ENCODE measurements at regions not wholly inside any gene's neighbourhood (a gene's known extent, or its start where the extent isn't known, plus 50 kb on each side); places are given as distances from the start of the nearest gene placed in this dataset.

DNA sequence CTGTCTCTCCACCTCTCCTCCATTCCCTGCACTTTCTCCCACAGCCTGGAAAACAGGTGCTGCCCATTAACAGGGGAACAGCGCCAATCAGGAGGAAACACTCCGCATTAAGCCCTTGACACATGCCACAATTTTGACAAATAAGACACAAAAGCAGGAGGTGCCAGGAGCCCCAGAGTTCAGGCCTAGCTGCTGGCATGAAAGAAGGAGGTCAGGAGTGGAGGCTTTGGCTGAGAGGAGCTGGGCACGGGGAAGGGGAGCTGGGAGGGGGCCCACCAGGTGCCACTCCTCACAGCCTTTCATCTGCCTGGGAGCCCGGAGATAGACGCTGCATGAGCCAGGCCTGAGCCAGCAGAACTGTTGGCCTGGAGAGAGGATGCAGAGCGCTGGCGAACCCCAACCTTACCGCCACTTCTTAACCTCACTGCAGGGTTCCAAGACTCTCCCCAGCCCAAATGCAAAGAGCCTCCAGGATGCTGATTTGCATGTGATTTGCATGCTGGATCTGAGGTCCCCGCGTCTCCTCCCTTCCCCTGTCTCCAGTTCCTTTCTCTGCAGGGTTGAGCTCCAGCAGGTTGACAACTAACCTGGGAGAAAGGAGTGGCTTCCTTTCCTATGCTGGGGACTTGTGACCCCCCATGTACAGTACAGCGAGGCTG lies 139.8 kb upstream of the SDK2 start (continued):
- no peak for TF ChIP-seq ZNF737 (CRISPR knock-in tag; IDR thresholded peaks at IDR 0.05; ENCODE audit: borderline replicate concordance)
- no peak for TF ChIP-seq ISL2 (CRISPR knock-in tag; IDR thresholded peaks at IDR 0.05)
- TF ChIP-seq, protein P1, sequence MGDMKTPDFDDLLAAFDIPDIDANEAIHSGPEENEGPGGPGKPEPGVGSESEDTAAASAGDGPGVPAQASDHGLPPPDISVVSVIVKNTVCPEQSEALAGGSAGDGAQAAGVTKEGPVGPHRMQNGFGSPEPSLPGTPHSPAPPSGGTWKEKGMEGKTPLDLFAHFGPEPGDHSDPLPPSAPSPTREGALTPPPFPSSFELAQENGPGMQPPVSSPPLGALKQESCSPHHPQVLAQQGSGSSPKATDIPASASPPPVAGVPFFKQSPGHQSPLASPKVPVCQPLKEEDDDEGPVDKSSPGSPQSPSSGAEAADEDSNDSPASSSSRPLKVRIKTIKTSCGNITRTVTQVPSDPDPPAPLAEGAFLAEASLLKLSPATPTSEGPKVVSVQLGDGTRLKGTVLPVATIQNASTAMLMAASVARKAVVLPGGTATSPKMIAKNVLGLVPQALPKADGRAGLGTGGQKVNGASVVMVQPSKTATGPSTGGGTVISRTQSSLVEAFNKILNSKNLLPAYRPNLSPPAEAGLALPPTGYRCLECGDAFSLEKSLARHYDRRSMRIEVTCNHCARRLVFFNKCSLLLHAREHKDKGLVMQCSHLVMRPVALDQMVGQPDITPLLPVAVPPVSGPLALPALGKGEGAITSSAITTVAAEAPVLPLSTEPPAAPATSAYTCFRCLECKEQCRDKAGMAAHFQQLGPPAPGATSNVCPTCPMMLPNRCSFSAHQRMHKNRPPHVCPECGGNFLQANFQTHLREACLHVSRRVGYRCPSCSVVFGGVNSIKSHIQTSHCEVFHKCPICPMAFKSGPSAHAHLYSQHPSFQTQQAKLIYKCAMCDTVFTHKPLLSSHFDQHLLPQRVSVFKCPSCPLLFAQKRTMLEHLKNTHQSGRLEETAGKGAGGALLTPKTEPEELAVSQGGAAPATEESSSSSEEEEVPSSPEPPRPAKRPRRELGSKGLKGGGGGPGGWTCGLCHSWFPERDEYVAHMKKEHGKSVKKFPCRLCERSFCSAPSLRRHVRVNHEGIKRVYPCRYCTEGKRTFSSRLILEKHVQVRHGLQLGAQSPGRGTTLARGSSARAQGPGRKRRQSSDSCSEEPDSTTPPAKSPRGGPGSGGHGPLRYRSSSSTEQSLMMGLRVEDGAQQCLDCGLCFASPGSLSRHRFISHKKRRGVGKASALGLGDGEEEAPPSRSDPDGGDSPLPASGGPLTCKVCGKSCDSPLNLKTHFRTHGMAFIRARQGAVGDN (CRISPR knock-in tag; IDR thresholded peaks at IDR 0.05) = peak; percentile 51
- TF ChIP-seq, protein P2, sequence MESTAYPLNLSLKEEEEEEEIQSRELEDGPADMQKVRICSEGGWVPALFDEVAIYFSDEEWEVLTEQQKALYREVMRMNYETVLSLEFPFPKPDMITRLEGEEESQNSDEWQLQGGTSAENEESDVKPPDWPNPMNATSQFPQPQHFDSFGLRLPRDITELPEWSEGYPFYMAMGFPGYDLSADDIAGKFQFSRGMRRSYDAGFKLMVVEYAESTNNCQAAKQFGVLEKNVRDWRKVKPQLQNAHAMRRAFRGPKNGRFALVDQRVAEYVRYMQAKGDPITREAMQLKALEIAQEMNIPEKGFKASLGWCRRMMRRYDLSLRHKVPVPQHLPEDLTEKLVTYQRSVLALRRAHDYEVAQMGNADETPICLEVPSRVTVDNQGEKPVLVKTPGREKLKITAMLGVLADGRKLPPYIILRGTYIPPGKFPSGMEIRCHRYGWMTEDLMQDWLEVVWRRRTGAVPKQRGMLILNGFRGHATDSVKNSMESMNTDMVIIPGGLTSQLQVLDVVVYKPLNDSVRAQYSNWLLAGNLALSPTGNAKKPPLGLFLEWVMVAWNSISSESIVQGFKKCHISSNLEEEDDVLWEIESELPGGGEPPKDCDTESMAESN (CRISPR knock-in tag; conservative IDR thresholded peaks at IDR 0.05) = no peak
- TF ChIP-seq ZFP36 (IDR thresholded peaks at IDR 0.05; ENCODE audit: borderline replicate concordance, low read depth, low read length, partially characterized antibody) = no peak
- TF ChIP-seq ZBTB7B (CRISPR knock-in tag; IDR thresholded peaks at IDR 0.05) = no peak
- TF ChIP-seq, protein P3, sequence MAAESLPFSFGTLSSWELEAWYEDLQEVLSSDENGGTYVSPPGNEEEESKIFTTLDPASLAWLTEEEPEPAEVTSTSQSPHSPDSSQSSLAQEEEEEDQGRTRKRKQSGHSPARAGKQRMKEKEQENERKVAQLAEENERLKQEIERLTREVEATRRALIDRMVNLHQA (CRISPR knock-in tag; IDR thresholded peaks at IDR 0.05) = no peak
- no peak for TF ChIP-seq ZNF121 (CRISPR knock-in tag; IDR thresholded peaks at IDR 0.05)
- no peak for TF ChIP-seq ZFP90 (CRISPR knock-in tag; IDR thresholded peaks at IDR 0.05; ENCODE audit: borderline replicate concordance)
- TF ChIP-seq, protein P4, sequence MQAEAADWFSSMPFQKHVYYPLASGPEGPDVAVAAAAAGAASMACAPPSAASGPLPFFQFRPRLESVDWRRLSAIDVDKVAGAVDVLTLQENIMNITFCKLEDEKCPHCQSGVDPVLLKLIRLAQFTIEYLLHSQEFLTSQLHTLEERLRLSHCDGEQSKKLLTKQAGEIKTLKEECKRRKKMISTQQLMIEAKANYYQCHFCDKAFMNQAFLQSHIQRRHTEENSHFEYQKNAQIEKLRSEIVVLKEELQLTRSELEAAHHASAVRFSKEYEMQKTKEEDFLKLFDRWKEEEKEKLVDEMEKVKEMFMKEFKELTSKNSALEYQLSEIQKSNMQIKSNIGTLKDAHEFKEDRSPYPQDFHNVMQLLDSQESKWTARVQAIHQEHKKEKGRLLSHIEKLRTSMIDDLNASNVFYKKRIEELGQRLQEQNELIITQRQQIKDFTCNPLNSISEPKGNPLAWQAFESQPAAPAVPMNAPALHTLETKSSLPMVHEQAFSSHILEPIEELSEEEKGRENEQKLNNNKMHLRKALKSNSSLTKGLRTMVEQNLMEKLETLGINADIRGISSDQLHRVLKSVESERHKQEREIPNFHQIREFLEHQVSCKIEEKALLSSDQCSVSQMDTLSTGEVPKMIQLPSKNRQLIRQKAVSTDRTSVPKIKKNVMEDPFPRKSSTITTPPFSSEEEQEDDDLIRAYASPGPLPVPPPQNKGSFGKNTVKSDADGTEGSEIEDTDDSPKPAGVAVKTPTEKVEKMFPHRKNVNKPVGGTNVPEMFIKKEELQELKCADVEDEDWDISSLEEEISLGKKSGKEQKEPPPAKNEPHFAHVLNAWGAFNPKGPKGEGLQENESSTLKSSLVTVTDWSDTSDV (CRISPR knock-in tag; IDR thresholded peaks at IDR 0.05) = no peak
- TF ChIP-seq EEA1 (CRISPR knock-in tag; IDR thresholded peaks at IDR 0.05; ENCODE audit: borderline replicate concordance) = no peak
- TF ChIP-seq, protein P5, sequence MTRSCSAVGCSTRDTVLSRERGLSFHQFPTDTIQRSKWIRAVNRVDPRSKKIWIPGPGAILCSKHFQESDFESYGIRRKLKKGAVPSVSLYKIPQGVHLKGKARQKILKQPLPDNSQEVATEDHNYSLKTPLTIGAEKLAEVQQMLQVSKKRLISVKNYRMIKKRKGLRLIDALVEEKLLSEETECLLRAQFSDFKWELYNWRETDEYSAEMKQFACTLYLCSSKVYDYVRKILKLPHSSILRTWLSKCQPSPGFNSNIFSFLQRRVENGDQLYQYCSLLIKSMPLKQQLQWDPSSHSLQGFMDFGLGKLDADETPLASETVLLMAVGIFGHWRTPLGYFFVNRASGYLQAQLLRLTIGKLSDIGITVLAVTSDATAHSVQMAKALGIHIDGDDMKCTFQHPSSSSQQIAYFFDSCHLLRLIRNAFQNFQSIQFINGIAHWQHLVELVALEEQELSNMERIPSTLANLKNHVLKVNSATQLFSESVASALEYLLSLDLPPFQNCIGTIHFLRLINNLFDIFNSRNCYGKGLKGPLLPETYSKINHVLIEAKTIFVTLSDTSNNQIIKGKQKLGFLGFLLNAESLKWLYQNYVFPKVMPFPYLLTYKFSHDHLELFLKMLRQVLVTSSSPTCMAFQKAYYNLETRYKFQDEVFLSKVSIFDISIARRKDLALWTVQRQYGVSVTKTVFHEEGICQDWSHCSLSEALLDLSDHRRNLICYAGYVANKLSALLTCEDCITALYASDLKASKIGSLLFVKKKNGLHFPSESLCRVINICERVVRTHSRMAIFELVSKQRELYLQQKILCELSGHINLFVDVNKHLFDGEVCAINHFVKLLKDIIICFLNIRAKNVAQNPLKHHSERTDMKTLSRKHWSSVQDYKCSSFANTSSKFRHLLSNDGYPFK (CRISPR knock-in tag; IDR thresholded peaks at IDR 0.05; ENCODE audit: borderline replicate concordance) = 0 out of 2 replicates have a peak, but pooled peaks have one; percentile 30
- no peak for TF ChIP-seq FIP1L1 (IDR thresholded peaks at IDR 0.05; ENCODE audit: borderline replicate concordance, insufficient read depth, low read depth, low read length)
- no peak for TF ChIP-seq RBFOX2 (IDR thresholded peaks at IDR 0.05; ENCODE audit: low read depth, low read length)
- TF ChIP-seq DR1 (CRISPR knock-in tag; IDR thresholded peaks at IDR 0.05) = no peak
- TF ChIP-seq ZNF768 (CRISPR knock-in tag; IDR thresholded peaks at IDR 0.05) = peak; percentile 29; the same call in 1 of the 2 replicates

Data from HepG2 (cell line).